SK-N-SH (cell line): ENCODE measurements at regions not wholly inside any gene's neighbourhood (a gene's known extent, or its start where the extent isn't known, plus 50 kb on each side); places are given as distances from the start of the nearest gene placed in this dataset.

Experiments
- CTCF ChIA-PET: fragments of 300-600, 350-600 bp; formaldehyde crosslinking; extraction: SDS; loops from one replicate; lab custom pipeline; 2021; lab: Yijun Ruan, JAX
- POLR2A ChIA-PET: fragments of 350-600 bp; sonication (Branson Sonifier 250); formaldehyde crosslinking; extraction: SDS; loops from one replicate; lab custom pipeline; 2020; ENCODE audit warnings: antibody characterized with exemption, inconsistent platforms; lab: Yijun Ruan, JAX
- DNase-seq: peaks from one replicate; pipeline ENCODE4 v3.0.0; 2012
- H2AFZ ChIP-seq: fragments of 200-600 bp; sonication (generic); 2 replicates; pipeline ENCODE4 v1.8.1; 2016; ENCODE audit warnings: antibody characterized with exemption, mild to moderate bottlenecking, low read depth
- H3F3A ChIP-seq: fragments of 200-600 bp; sonication (generic); replicated peaks from 2 replicates; pipeline ENCODE3; 2016; ENCODE audit warnings: antibody characterized with exemption, mild to moderate bottlenecking; ENCODE audit not compliant: insufficient read depth
- H3K27ac ChIP-seq, 2 experiments: fragments of 200-500 bp in 1 of 2; fragments of 200-600 bp in 1 of 2; sonication (Bioruptor generic) in 1 of 2; sonication (generic), shearing (Covaris generic) in 1 of 2; 2 replicates each; pipeline versions ENCODE4 v1.5.1 to v1.6.1; 2014 to 2016; ENCODE audit warnings: low read depth in 2 of 2, inconsistent platforms in 1 of 2, low read length in 1 of 2, mild to moderate bottlenecking in 1 of 2, mixed read lengths in 1 of 2
- H3K27me3 ChIP-seq: fragments of 200-600 bp; sonication (generic), shearing (Covaris generic); 2 replicates; pipeline ENCODE4 v1.6.1; 2016; ENCODE audit warnings: mixed run types; ENCODE audit not compliant: insufficient read depth
- H3K36me3 ChIP-seq, 2 experiments: fragments of 200-500 bp in 1 of 2; fragments of 200-600 bp in 1 of 2; sonication (Bioruptor generic) in 1 of 2; sonication (generic) in 1 of 2; replicated peaks in 1 of 2; 2 replicates each; pipeline versions ENCODE3 to v1.5.1; 2014 to 2016; ENCODE audit warnings: low read length in 1 of 2, mild to moderate bottlenecking in 1 of 2; ENCODE audit not compliant: insufficient read depth in 2 of 2, control insufficient read depth in 1 of 2
- H3K4me1 ChIP-seq, 2 experiments: fragments of 200-500 bp in 1 of 2; fragments of 200-600 bp in 1 of 2; sonication (Bioruptor generic) in 1 of 2; sonication (generic), shearing (Covaris generic) in 1 of 2; 2 replicates each; pipeline versions ENCODE4 v1.5.1 to v1.6.1; 2014 to 2016; ENCODE audit warnings: low read depth in 1 of 2, low read length in 1 of 2, mixed run types in 1 of 2; ENCODE audit not compliant: insufficient read depth in 2 of 2, control insufficient read depth in 1 of 2
- H3K4me2 ChIP-seq: fragments of 200-600 bp; sonication (generic), shearing (Covaris generic); 2 replicates; pipeline ENCODE4 v1.6.1; 2017; ENCODE audit warnings: mixed run types
- H3K4me3 ChIP-seq, 2 experiments: fragments of 200-500 bp in 1 of 2; fragments of 200-600 bp in 1 of 2; sonication (Bioruptor generic) in 1 of 2; sonication (generic), shearing (Covaris generic) in 1 of 2; 2 replicates each; pipeline versions ENCODE4 v1.5.1 to v1.8.1; 2014 to 2016; ENCODE audit warnings: low read depth in 2 of 2, inconsistent platforms in 1 of 2, low read length in 1 of 2, mild to moderate bottlenecking in 1 of 2, mixed read lengths in 1 of 2, moderate library complexity in 1 of 2
- H3K79me2 ChIP-seq: fragments of 200-600 bp; sonication (generic); 2 replicates; pipeline ENCODE4 v1.8.1; 2017; ENCODE audit warnings: mild to moderate bottlenecking; ENCODE audit not compliant: insufficient read depth
- H3K9ac ChIP-seq: fragments of 200-600 bp; sonication (generic); 2 replicates; pipeline ENCODE4 v1.6.1; 2017; ENCODE audit warnings: mixed run types
- H3K9me2 ChIP-seq: fragments of 200-600 bp; sonication (generic); 2 replicates; pipeline ENCODE4 v1.6.1; 2017; ENCODE audit warnings: mixed run types
- H3K9me3 ChIP-seq: fragments of 200-600 bp; sonication (generic); 2 replicates; pipeline ENCODE4 v1.6.1; 2017; ENCODE audit warnings: mixed run types, mild to moderate bottlenecking, moderate library complexity
- H4K20me1 ChIP-seq: fragments of 200-600 bp; sonication (generic); 2 replicates; pipeline ENCODE4 v1.6.1; 2017; ENCODE audit warnings: mild to moderate bottlenecking, mixed run types; ENCODE audit not compliant: insufficient read depth
- CHD2 ChIP-seq: fragments of 150-350 bp; IDR thresholded peaks from 2 replicates; pipeline ENCODE4 v1.6.1; 2018; ENCODE audit warnings: low read length; ENCODE audit not compliant: partially characterized antibody
- FOSL2 ChIP-seq: IDR thresholded peaks from 2 replicates; pipeline ENCODE4 v1.4.0; 2012; ENCODE audit warnings: low read depth, mild to moderate bottlenecking, moderate library complexity, borderline replicate concordance
- JUND ChIP-seq: IDR thresholded peaks from 2 replicates; pipeline ENCODE4 v1.4.0; 2012
- MXI1 ChIP-seq: IDR thresholded peaks from 2 replicates; pipeline ENCODE4 v1.6.1; 2012; ENCODE audit warnings: mild to moderate bottlenecking, low read depth, low read length, improper control_type of control experiment
- POLR2AphosphoS5 ChIP-seq: IDR thresholded peaks from 2 replicates; pipeline ENCODE4 v1.6.1; 2012; ENCODE audit warnings: low read depth, low read length
- REST ChIP-seq: IDR thresholded peaks from 2 replicates; pipeline ENCODE4 v1.6.1; 2012; ENCODE audit warnings: mild to moderate bottlenecking, low read depth, low read length, moderate library complexity
- RFX5 ChIP-seq: IDR thresholded peaks from 2 replicates; pipeline ENCODE4 v1.6.1; 2012; ENCODE audit warnings: mild to moderate bottlenecking, improper control_type of control experiment, low read length
- whole genome bisulfite sequencing: methylation state at CpG from one replicate; pipeline ENCODE4 v1.1.6; 2017; ENCODE audit warnings: low lambda C conversion rate; 5-methylcytosine and 5-hydroxymethylcytosine counted together
- TF ChIP-seq, protein P1 (sequence below): fragments of 150-350 bp; IDR thresholded peaks from 2 replicates; pipeline ENCODE4 v1.6.1; 2017; ENCODE audit warnings: antibody characterized with exemption, low read length, low read depth, borderline replicate concordance
- TF ChIP-seq, protein P2 (sequence below): fragments of 150-350 bp; IDR thresholded peaks from 2 replicates; pipeline ENCODE4 v1.6.1; 2016; ENCODE audit warnings: mild to moderate bottlenecking, low read depth, low read length
- TF ChIP-seq, protein P3 (sequence below): IDR thresholded peaks from 2 replicates; pipeline ENCODE4 v1.4.0; 2012; ENCODE audit warnings: low read depth

DNA sequence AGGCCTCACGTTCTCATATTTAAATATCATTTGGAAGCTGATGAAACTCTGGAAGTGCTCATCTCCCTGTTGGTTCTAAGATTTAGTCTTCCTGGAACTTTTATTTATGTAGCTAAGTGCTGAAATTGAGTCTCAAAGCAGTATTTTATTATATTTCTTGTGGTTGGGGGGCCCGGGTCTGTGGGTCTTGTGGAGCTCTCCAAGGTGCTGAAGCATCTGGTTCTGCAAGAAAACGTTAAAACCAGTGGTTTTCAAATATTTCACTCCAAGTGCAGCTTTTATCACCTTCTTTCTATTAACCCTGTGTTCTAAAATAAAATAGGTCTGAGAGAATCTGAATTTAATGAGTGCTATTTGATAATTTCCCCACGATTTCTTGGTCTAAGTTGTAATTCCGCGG lies 1404.8 kb downstream of the TBC1D22A start:
- CTCF ChIA-PET = no interaction called here
- no peaks in the 10 kb centered on the region for H3K4me1 ChIP-seq
- H3K4me3 ChIP-seq = no peak overlapping the region
- TF ChIP-seq CHD2 (no peak), REST (peak; percentile 84), FOSL2 (no peak), POLR2AphosphoS5 (no peak), MXI1 (no peak), JUND (no peak)
- TF ChIP-seq, protein P1, sequence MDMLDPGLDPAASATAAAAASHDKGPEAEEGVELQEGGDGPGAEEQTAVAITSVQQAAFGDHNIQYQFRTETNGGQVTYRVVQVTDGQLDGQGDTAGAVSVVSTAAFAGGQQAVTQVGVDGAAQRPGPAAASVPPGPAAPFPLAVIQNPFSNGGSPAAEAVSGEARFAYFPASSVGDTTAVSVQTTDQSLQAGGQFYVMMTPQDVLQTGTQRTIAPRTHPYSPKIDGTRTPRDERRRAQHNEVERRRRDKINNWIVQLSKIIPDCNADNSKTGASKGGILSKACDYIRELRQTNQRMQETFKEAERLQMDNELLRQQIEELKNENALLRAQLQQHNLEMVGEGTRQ = no peak
- TF ChIP-seq, protein P2, sequence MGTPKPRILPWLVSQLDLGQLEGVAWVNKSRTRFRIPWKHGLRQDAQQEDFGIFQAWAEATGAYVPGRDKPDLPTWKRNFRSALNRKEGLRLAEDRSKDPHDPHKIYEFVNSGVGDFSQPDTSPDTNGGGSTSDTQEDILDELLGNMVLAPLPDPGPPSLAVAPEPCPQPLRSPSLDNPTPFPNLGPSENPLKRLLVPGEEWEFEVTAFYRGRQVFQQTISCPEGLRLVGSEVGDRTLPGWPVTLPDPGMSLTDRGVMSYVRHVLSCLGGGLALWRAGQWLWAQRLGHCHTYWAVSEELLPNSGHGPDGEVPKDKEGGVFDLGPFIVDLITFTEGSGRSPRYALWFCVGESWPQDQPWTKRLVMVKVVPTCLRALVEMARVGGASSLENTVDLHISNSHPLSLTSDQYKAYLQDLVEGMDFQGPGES = no peak
- H3F3A ChIP-seq = no peaks in the 10 kb centered on the region
- H2AFZ ChIP-seq = no peak overlapping the region
- no peaks in the 10 kb centered on the region for H3K9me2 ChIP-seq
- POLR2A ChIA-PET = no interaction called here
- WGBS = 25% methylated on average over 6 of the region's 6 CpGs
- DNase-seq = no peak
- no peaks in the 10 kb centered on the region for H3K79me2 ChIP-seq
- no peaks in the 10 kb centered on the region for H4K20me1 ChIP-seq
- H3K9me3 ChIP-seq = no peaks in the 10 kb centered on the region
- H3K4me2 ChIP-seq = no peak overlapping the region
- no peaks in the 10 kb centered on the region for H3K27me3 ChIP-seq
- no peaks in the 10 kb centered on the region for H3K36me3 ChIP-seq
- no peak overlapping the region for H3K27ac ChIP-seq
- H3K9ac ChIP-seq = no peak overlapping the region

- Histone ChIP-seq H3K4me1 (no peaks in the 10 kb centered on the region), H3K79me2 (no peaks in the 10 kb centered on the region), H3K36me3 (no peaks in the 10 kb centered on the region), H4K20me1 (no peaks in the 10 kb centered on the region), H3K9ac (no peak overlapping the region), H3K9me3 (no peaks in the 10 kb centered on the region), H3K4me3 (no peak overlapping the region), H3K9me2 (no peaks in the 10 kb centered on the region), H2AFZ (no peak overlapping the region), H3F3A (no peaks in the 10 kb centered on the region), H3K27ac (no peak overlapping the region), H3K4me2 (no peak overlapping the region), H3K27me3 (no peaks in the 10 kb centered on the region)
- ChIA-PET POLR2A (no interaction called here), CTCF (no interaction called here)
- DNase-seq = no peak
- TF ChIP-seq RFX5 = no peak
- TF ChIP-seq, protein P3, sequence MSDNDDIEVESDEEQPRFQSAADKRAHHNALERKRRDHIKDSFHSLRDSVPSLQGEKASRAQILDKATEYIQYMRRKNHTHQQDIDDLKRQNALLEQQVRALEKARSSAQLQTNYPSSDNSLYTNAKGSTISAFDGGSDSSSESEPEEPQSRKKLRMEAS = no peak
- TF ChIP-seq, protein P2 = no peak
- WGBS = 30% methylated on average over 4 of the region's 4 CpGs
Measured at GRCh38 chr22:48161298-48161697, 1398.8 kb downstream of the TBC1D22A start.
